Kidney (tissue), 13 donors: ENCODE measurements at regions not wholly inside any gene's neighbourhood (a gene's known extent, or its start where the extent isn't known, plus 50 kb on each side); places are given as distances from the start of the nearest gene placed in this dataset.

Source experiments
- DNase-seq, 5 donors: peaks; one replicate each; pipeline ENCODE4 v3.0.0-alpha.2; 2013 to 2020
- FAIRE-seq: peaks from 2 replicates; lab custom pipeline; 2012; peaks lifted over from hg19 to GRCh38; lab: Jason Lieb, UNC
- H3K27ac ChIP-seq, 2 donors: one replicate each; pipeline ENCODE4 v1.7.0; 2013; ENCODE audit warnings: low read depth in 2 of 2, low read length in 2 of 2, inconsistent platforms in 1 of 2
- H3K27me3 ChIP-seq: one replicate; pipeline ENCODE4 v1.7.1; 2013; ENCODE audit warnings: low read length, inconsistent platforms; ENCODE audit not compliant: control insufficient read depth, insufficient read depth
- H3K36me3 ChIP-seq, 3 donors: one replicate each; pipeline versions ENCODE4 v1.7.0 to v1.7.1; 2013; ENCODE audit warnings: low read length in 3 of 3, control low read depth in 1 of 3, inconsistent platforms in 1 of 3; ENCODE audit not compliant: insufficient read depth in 3 of 3, control insufficient read depth in 2 of 3
- H3K4me1 ChIP-seq, 3 donors: one replicate each; pipeline versions ENCODE4 v1.7.0 to v1.7.1; 2013; ENCODE audit warnings: low read length in 3 of 3, inconsistent platforms in 1 of 3, low read depth in 1 of 3; ENCODE audit not compliant: control insufficient read depth in 2 of 3, insufficient read depth in 2 of 3
- H3K4me3 ChIP-seq, 3 donors: one replicate each; pipeline versions ENCODE4 v1.7.0 to v1.8.1; 2013; ENCODE audit warnings: low read length in 3 of 3, control low read depth in 1 of 3, inconsistent platforms in 1 of 3
- H3K9ac ChIP-seq, 3 donors: one replicate each; pipeline versions ENCODE4 v1.7.0 to v1.7.1; 2013; ENCODE audit warnings: low read length in 3 of 3, control low read depth in 1 of 3, inconsistent platforms in 1 of 3
- H3K9me3 ChIP-seq, 3 donors: one replicate each; pipeline versions ENCODE4 v1.7.0 to v1.7.1; 2013; ENCODE audit warnings: low read length in 3 of 3, control low read depth in 1 of 3, inconsistent platforms in 1 of 3; ENCODE audit not compliant: control insufficient read depth in 2 of 3, insufficient read depth in 1 of 3
- intact Hi-C: fragments of 100-400 bp; cut with DNase I; formaldehyde crosslinking; loops from one replicate; pipeline ENCODE4 v1.11.1; 2022
- TF ChIP-seq, protein P1 (sequence below): IDR thresholded peaks from 3 replicates; pipeline ENCODE4 v1.5.1; 2012; ENCODE audit warnings: mild to moderate bottlenecking, moderate library complexity, borderline replicate concordance; ENCODE audit not compliant: insufficient read depth; ENCODE audit errors: extremely low read depth
- donor health status: control.
- donor health status: control.
- donor health status: control.
- donor health status: control.
- donor health status: control.
- donor health status: DM: yes; HTN: yes; CAD: no.
- donor health status: Normal renal cell carcinoma (clear cell type).

DNA sequence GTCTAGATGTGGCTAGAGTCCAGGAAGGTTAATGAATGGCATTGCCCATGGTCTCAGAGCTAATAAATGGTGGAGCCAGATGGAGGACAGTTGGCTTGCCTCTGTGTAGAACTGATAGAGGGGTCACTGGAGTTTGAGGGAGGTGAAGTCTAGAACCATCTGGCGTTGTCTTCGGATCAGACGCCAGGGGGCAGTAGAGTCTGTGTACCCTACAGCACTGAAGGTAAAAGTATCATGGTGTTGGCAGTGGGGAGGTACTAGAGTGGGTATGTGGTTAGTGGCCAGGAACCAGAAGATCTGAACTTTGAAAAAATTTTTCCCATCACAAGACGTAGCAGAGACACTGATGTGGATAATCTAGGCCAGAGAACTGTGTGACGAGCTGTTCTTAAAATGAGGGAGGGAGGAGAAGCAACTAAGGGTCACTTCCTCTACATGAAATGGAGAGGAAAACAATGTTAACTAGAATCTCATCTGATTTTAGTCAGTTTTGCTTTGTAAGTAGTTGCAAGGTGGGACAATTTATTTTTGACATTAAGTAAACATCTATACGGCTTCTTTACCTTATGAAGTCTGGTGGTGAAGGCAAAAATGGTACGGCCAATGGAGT, 227.9 kb upstream of the PRSS58 start:
- FAIRE-seq (no peak), DNase-seq (no peak)
- Histone ChIP-seq H3K36me3 (no peaks in the 10 kb centered on the region), H3K9me3 (no peaks in the 10 kb centered on the region), H3K27me3 (no peaks in the 10 kb centered on the region), H3K9ac (no peak overlapping the region), H3K4me1 (no peaks in the 10 kb centered on the region), H3K27ac (no peak overlapping the region), H3K4me3 (no peak overlapping the region)
- TF ChIP-seq, protein P1, sequence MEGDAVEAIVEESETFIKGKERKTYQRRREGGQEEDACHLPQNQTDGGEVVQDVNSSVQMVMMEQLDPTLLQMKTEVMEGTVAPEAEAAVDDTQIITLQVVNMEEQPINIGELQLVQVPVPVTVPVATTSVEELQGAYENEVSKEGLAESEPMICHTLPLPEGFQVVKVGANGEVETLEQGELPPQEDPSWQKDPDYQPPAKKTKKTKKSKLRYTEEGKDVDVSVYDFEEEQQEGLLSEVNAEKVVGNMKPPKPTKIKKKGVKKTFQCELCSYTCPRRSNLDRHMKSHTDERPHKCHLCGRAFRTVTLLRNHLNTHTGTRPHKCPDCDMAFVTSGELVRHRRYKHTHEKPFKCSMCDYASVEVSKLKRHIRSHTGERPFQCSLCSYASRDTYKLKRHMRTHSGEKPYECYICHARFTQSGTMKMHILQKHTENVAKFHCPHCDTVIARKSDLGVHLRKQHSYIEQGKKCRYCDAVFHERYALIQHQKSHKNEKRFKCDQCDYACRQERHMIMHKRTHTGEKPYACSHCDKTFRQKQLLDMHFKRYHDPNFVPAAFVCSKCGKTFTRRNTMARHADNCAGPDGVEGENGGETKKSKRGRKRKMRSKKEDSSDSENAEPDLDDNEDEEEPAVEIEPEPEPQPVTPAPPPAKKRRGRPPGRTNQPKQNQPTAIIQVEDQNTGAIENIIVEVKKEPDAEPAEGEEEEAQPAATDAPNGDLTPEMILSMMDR, result peak; percentile 18
- intact Hi-C loops, result no loop called here

DNA sequence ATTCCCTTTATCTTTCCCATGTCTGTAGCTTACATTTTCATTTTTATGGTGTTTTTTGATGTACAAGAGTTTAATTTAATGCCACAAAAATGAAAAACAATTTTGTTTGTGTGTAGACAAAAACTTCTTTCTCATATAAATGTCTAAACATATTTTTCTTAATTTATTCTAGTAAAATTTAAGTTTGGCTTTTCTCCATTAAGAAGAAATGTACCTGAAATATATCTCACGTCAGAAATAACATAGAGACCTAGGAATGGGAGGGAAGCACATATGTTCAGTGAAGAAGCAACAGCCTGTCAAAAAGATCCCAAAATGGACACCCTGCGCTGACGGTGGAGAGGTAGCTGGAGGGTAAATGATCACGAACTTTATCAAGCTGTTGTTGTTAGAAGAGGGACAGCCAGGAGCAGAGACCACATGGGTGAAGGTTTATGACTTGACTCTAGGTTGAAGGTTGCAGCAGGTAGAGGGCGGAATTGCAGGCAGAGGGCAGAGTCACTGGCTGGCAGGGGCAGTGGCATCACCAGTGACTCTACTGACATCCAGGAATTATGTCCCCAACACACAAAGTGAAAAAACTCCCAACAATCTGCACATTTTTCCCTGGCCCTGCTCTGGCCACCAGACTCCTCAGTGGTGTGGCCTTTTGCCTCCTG, 225.9 kb upstream of the PRSS58 start:
- no peaks in the 10 kb centered on the region for H3K36me3 ChIP-seq
- no peaks in the 10 kb centered on the region for H3K27me3 ChIP-seq
- no peaks in the 10 kb centered on the region for H3K9me3 ChIP-seq
- TF ChIP-seq, protein P1, result no peak
- no peaks in the 10 kb centered on the region for H3K4me1 ChIP-seq
- no peak overlapping the region for H3K27ac ChIP-seq
- H3K9ac ChIP-seq, result no peak overlapping the region
- DNase-seq, result no peak
- no peak for FAIRE-seq
- intact Hi-C loops, result no loop called here
- no peak overlapping the region for H3K4me3 ChIP-seq

DNA sequence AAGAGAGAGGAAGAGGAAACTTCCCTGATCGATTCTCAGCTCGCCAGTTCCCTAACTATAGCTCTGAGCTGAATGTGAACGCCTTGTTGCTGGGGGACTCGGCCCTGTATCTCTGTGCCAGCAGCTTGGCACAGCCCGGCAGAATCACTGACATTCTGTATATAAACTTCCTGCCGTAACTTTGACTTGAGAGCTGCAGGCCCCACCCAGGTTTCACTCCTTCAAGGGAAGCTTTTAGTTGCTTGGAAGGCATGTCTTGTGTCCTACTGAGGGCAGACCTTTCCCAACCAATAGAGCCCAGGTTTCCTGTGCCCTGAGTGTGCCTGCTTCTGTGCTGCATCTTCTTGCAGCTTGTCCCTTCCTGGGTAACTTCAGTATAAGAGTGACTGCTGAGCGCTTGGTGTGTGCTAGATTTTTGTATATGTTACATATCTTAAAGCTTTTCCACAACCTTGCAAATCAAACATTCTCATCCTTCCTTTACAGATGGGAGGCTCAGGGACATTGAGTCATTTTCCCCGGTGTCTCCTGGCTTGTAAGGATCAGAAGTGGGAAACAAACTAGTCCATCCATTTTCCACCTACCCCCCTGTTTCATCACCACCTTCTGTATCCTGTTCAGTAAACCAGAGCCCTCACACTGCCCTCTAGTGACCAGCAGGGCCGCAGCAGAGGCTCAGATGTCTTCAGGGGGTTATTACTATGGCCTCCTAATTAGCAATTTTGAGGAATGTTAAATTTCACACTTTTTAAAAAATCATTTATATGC, 225.2 kb upstream of the PRSS58 start:
- FAIRE-seq, result no peak
- no peaks in the 10 kb centered on the region for H3K9me3 ChIP-seq
- no peak overlapping the region for H3K4me3 ChIP-seq
- H3K27me3 ChIP-seq, result no peaks in the 10 kb centered on the region
- TF ChIP-seq, protein P1, result peak; percentile 62
- H3K4me1 ChIP-seq, result no peaks in the 10 kb centered on the region
- no peak overlapping the region for H3K27ac ChIP-seq
- intact Hi-C loops, result no loop called here
- H3K9ac ChIP-seq, result no peak overlapping the region
- no peaks in the 10 kb centered on the region for H3K36me3 ChIP-seq
- DNase-seq, result peak in 2 of 5 donors; percentile 29 to 43
